Ascending aorta (tissue), 2 donors: ENCODE measurements at regions not wholly inside any gene's neighbourhood (a gene's known extent, or its start where the extent isn't known, plus 50 kb on each side); places are given as distances from the start of the nearest gene placed in this dataset.

Experiments used
- DNase-seq, 2 donors: peaks; one replicate each; pipeline ENCODE4 v3.0.0-alpha.2; 2019; ENCODE audit warnings: low spot score in 2 of 2
- H3K27ac ChIP-seq, 2 donors: fragments of 200-600 bp; sonication (generic); one replicate each; pipeline ENCODE4 v1.5.1; 2016 to 2017; ENCODE audit warnings: mild to moderate bottlenecking in 1 of 2
- H3K27me3 ChIP-seq: fragments of 200-600 bp; sonication (generic); one replicate; pipeline ENCODE4 v1.5.1; 2017
- H3K36me3 ChIP-seq, 2 donors: fragments of 200-600 bp; sonication (generic); one replicate each; pipeline ENCODE4 v1.5.1; 2016
- H3K4me1 ChIP-seq, 2 donors: fragments of 200-600 bp; sonication (generic); one replicate each; pipeline ENCODE4 v1.5.1; 2016 to 2017; ENCODE audit warnings: mild to moderate bottlenecking in 1 of 2
- H3K4me3 ChIP-seq, 2 donors: fragments of 200-600 bp; sonication (generic); one replicate each; pipeline ENCODE4 v1.5.1; 2016 to 2017; ENCODE audit warnings: mild to moderate bottlenecking in 1 of 2
- H3K9me3 ChIP-seq, 2 donors: fragments of 200-600 bp; sonication (generic); one replicate each; pipeline ENCODE4 v1.5.1; 2016
- CTCF ChIP-seq, 3 experiments: fragments of 200-600 bp in 2 of 3; fragments of 450-650 bp in 1 of 3; sonication (generic) in 2 of 3; IDR thresholded peaks; one replicate each; pipeline ENCODE4 v1.5.1; 2016 to 2019; ENCODE audit warnings: antibody characterized with exemption in 3 of 3, mild to moderate bottlenecking in 1 of 3, moderate library complexity in 1 of 3
- intact Hi-C: fragments of 100-400 bp; cut with DNase I; formaldehyde crosslinking; loops from one replicate; pipeline ENCODE4 v1.15.1; 2023

DNA sequence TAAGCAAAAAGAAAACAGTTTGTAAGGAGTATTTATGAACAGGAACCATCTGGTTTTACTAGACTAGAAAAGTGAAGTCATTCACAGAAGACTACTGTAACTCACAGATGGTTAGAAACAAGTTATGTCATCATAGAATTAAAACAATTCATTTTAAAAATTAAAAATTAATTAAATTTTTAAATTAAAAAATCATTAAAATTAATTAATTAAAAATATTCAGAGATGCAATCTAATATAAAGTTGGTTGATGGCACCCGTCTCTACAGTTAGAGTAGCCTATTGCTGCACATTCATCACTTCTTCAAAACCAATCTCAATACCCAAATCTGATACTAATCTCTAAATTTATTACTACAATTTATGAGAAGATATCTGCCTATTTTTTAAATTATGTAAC is 454.8 kb upstream of the NUPR2 start:
- no peak for DNase-seq
- intact Hi-C loops = no loop called here
- H3K27ac ChIP-seq = no peak overlapping the region
- H3K4me1 ChIP-seq = no peaks in the 10 kb centered on the region
- no peaks in the 10 kb centered on the region for H3K36me3 ChIP-seq
- H3K4me3 ChIP-seq = no peak overlapping the region
- no peak for TF ChIP-seq CTCF (IDR thresholded peaks at IDR 0.05)
- H3K27me3 ChIP-seq = no peaks in the 10 kb centered on the region
- H3K9me3 ChIP-seq = no peaks in the 10 kb centered on the region

GRCh38 chr7:56538541-56539429 is 422.6 kb upstream of the NUPR2 start:
- no peak overlapping the region for H3K27ac ChIP-seq
- DNase-seq = no peak
- TF ChIP-seq CTCF (IDR thresholded peaks at IDR 0.05) = no peak
- no peaks in the 10 kb centered on the region for H3K4me1 ChIP-seq
- no peaks in the 10 kb centered on the region for H3K27me3 ChIP-seq
- H3K4me3 ChIP-seq = peak overlapping the region in 1 of 2 donors; percentile 56
- H3K36me3 ChIP-seq = no peaks in the 10 kb centered on the region
- peaks cover 0 to 11% of the 10 kb centered on the region in 2 donors for H3K9me3 ChIP-seq
- intact Hi-C loops = no loop called here

GRCh38 chr7:56537952-56538351 is 421.7 kb upstream of the NUPR2 start:
- peaks cover 0 to 11% of the 10 kb centered on the region in 2 donors for H3K9me3 ChIP-seq
- H3K4me3 ChIP-seq = peak overlapping the region in 1 of 2 donors; percentile 56

DNA sequence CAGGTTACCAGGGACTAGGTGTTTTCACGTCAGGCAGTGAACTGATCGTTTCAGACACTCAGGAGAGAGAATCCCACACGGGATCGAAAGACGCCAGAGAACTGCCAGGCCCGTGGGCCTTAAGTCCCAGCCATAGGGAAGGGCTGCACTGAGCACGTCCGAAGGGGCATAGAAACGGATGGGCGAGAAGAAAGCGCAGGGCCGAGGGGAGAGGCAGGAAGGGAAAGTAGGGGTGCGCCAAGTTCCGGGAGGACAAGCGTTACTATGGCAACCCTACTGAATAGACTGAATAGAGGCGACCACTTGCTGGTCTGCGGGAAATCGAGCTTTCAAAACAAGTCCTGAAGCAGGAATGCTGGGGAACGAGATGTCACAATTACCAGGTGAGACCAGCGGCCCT is 421.3 kb upstream of the NUPR2 start:
- no peak for DNase-seq
- no peak for TF ChIP-seq CTCF (IDR thresholded peaks at IDR 0.05)
- H3K36me3 ChIP-seq = no peaks in the 10 kb centered on the region
- H3K27ac ChIP-seq = peak overlapping the region in 1 of 2 donors; percentile 57
- intact Hi-C loops = no loop called here
- peak overlapping the region in 1 of 2 donors; percentile 56 for H3K4me3 ChIP-seq
- H3K27me3 ChIP-seq = no peaks in the 10 kb centered on the region
- no peaks in the 10 kb centered on the region for H3K4me1 ChIP-seq
- H3K9me3 ChIP-seq = peaks cover 0 to 11% of the 10 kb centered on the region in 2 donors

More at GRCh38 chr7:56537952-56538351, 421.7 kb upstream of the NUPR2 start:
- Histone ChIP-seq H3K27me3 (no peaks in the 10 kb centered on the region), H3K4me1 (no peaks in the 10 kb centered on the region), H3K36me3 (no peaks in the 10 kb centered on the region), H3K27ac (peak overlapping the region in 1 of 2 donors; percentile 57)
- no peak for DNase-seq
- TF ChIP-seq CTCF (IDR thresholded peaks at IDR 0.05) = no peak
- intact Hi-C loops = no loop called here

GRCh38 chr7:56495165-56495564 is 378.9 kb upstream of the NUPR2 start:
- no peaks in the 10 kb centered on the region for H3K9me3 ChIP-seq
- intact Hi-C loops = no loop called here

More at GRCh38 chr7:56495165-56495564, 378.9 kb upstream of the NUPR2 start:
- DNase-seq = no peak
- TF ChIP-seq CTCF (IDR thresholded peaks at IDR 0.05) = no peak
- Histone ChIP-seq H3K27me3 (no peaks in the 10 kb centered on the region), H3K27ac (no peak overlapping the region), H3K4me1 (no peaks in the 10 kb centered on the region), H3K36me3 (no peaks in the 10 kb centered on the region), H3K4me3 (no peak overlapping the region)
